ENCODE measurements at regions not wholly inside any gene's neighbourhood (a gene's known extent, or its start where the extent isn't known, plus 50 kb on each side); places are given as distances from the start of the nearest gene placed in this dataset.

GRCh38 chr3:187822402-187822801 is 77.1 kb upstream of the BCL6 start:
- H4K20me1 ChIP-seq = no peaks in the 10 kb centered on the region
- H3K27me3 ChIP-seq = no peaks in the 10 kb centered on the region
- peak overlapping the region; percentile 26 for H3K4me2 ChIP-seq
- H3K9me3 ChIP-seq = peaks cover 2% of the 10 kb centered on the region
- H3K36me3 ChIP-seq = no peaks in the 10 kb centered on the region
- H3K4me3 ChIP-seq = no peak overlapping the region
- H3K4me1 ChIP-seq = peaks cover 19% of the 10 kb centered on the region
- no peak overlapping the region for H3K9ac ChIP-seq
- no peak for TF ChIP-seq Cebpa-rat (IDR thresholded peaks at IDR 0.05)
- no peak overlapping the region for H3K27ac ChIP-seq

GRCh38 chr3:187823746-187824145 is 78.5 kb upstream of the BCL6 start:
- Histone ChIP-seq H3K9me3 (no peaks in the 10 kb centered on the region), H3K36me3 (no peaks in the 10 kb centered on the region), H3K4me2 (no peak overlapping the region), H3K9ac (no peak overlapping the region), H3K27ac (no peak overlapping the region), H3K27me3 (no peaks in the 10 kb centered on the region), H4K20me1 (no peaks in the 10 kb centered on the region), H3K4me3 (no peak overlapping the region), H3K4me1 (peaks cover 17% of the 10 kb centered on the region)
- no peak for TF ChIP-seq Cebpa-rat (IDR thresholded peaks at IDR 0.05)

GRCh38 chr3:187827723-187828122 is 82.5 kb upstream of the BCL6 start:
- H3K9ac ChIP-seq = no peak overlapping the region
- H3K27ac ChIP-seq = no peak overlapping the region
- no peaks in the 10 kb centered on the region for H4K20me1 ChIP-seq
- H3K4me2 ChIP-seq = no peak overlapping the region
- peaks cover 27% of the 10 kb centered on the region for H3K4me1 ChIP-seq
- H3K27me3 ChIP-seq = no peaks in the 10 kb centered on the region
- TF ChIP-seq Cebpa-rat (IDR thresholded peaks at IDR 0.05) = no peak
- no peaks in the 10 kb centered on the region for H3K36me3 ChIP-seq
- no peak overlapping the region for H3K4me3 ChIP-seq
- no peaks in the 10 kb centered on the region for H3K9me3 ChIP-seq

- no peak for TF ChIP-seq Cebpa-rat (IDR thresholded peaks at IDR 0.05)
- peaks cover 23% of the 10 kb centered on the region for H3K4me1 ChIP-seq
- H3K4me2 ChIP-seq = peak overlapping the region; percentile 69
- H3K4me3 ChIP-seq = no peak overlapping the region
- peak overlapping the region; percentile 8; the same call in 1 of the 2 replicates for H3K27ac ChIP-seq
- H3K27me3 ChIP-seq = no peaks in the 10 kb centered on the region
- H3K9me3 ChIP-seq = no peaks in the 10 kb centered on the region
- no peak overlapping the region for H3K9ac ChIP-seq
- H3K36me3 ChIP-seq = no peaks in the 10 kb centered on the region
- no peaks in the 10 kb centered on the region for H4K20me1 ChIP-seq
These were observed 83.5 kb upstream of the BCL6 start for GRCh38 chr3:187828579-187829452.

- H4K20me1 ChIP-seq = no peaks in the 10 kb centered on the region
- H3K27ac ChIP-seq = no peak overlapping the region
- peak overlapping the region; percentile 69 for H3K4me2 ChIP-seq
- H3K9ac ChIP-seq = no peak overlapping the region
- peaks cover 23% of the 10 kb centered on the region for H3K4me1 ChIP-seq
- H3K4me3 ChIP-seq = no peak overlapping the region
- no peak for TF ChIP-seq Cebpa-rat (IDR thresholded peaks at IDR 0.05)
- no peaks in the 10 kb centered on the region for H3K36me3 ChIP-seq
- H3K27me3 ChIP-seq = no peaks in the 10 kb centered on the region
- no peaks in the 10 kb centered on the region for H3K9me3 ChIP-seq
These were observed 84.9 kb upstream of the BCL6 start for GRCh38 chr3:187830181-187830580.

- peaks cover 7% of the 10 kb centered on the region; the same call in 1 of the 2 replicates for H3K9me3 ChIP-seq
- TF ChIP-seq Cebpa-rat (IDR thresholded peaks at IDR 0.05) = no peak
- H4K20me1 ChIP-seq = no peaks in the 10 kb centered on the region
These were observed 86.1 kb upstream of the BCL6 start for GRCh38 chr3:187831125-187832051.

GRCh38 chr3:187832202-187832601 is 86.9 kb upstream of the BCL6 start:
- Histone ChIP-seq H3K4me2 (no peak overlapping the region), H3K4me3 (no peak overlapping the region), H3K4me1 (peaks cover 23% of the 10 kb centered on the region), H3K9ac (no peak overlapping the region), H3K36me3 (no peaks in the 10 kb centered on the region), H4K20me1 (no peaks in the 10 kb centered on the region), H3K27ac (no peak overlapping the region), H3K27me3 (no peaks in the 10 kb centered on the region), H3K9me3 (peaks cover 13% of the 10 kb centered on the region; the same call in 1 of the 2 replicates)
- no peak for TF ChIP-seq Cebpa-rat (IDR thresholded peaks at IDR 0.05)

More at GRCh38 chr3:187831125-187832051, 86.1 kb upstream of the BCL6 start:
- Histone ChIP-seq H3K36me3 (no peaks in the 10 kb centered on the region), H3K4me1 (peaks cover 23% of the 10 kb centered on the region), H3K4me2 (no peak overlapping the region), H3K27me3 (no peaks in the 10 kb centered on the region), H3K9ac (no peak overlapping the region), H3K27ac (no peak overlapping the region), H3K4me3 (no peak overlapping the region)

- no peak for TF ChIP-seq Cebpa-rat (IDR thresholded peaks at IDR 0.05)
- H3K4me2 ChIP-seq = no peak overlapping the region
- H3K4me1 ChIP-seq = peaks cover 21% of the 10 kb centered on the region
- no peaks in the 10 kb centered on the region for H3K27me3 ChIP-seq
- no peaks in the 10 kb centered on the region for H3K36me3 ChIP-seq
- peaks cover 13% of the 10 kb centered on the region; the same call in 1 of the 2 replicates for H3K9me3 ChIP-seq
- H3K4me3 ChIP-seq = no peak overlapping the region
- H3K27ac ChIP-seq = no peak overlapping the region
- no peaks in the 10 kb centered on the region for H4K20me1 ChIP-seq
- no peak overlapping the region for H3K9ac ChIP-seq
These were observed 88.1 kb upstream of the BCL6 start for GRCh38 chr3:187833375-187833774.

GRCh38 chr3:187833799-187834578 is 88.7 kb upstream of the BCL6 start:
- Histone ChIP-seq H3K4me3 (no peak overlapping the region), H3K9ac (no peak overlapping the region), H3K27me3 (no peaks in the 10 kb centered on the region), H3K4me1 (peaks cover 15% of the 10 kb centered on the region), H4K20me1 (no peaks in the 10 kb centered on the region), H3K9me3 (peaks cover 13% of the 10 kb centered on the region; the same call in 1 of the 2 replicates), H3K36me3 (no peaks in the 10 kb centered on the region), H3K4me2 (no peak overlapping the region), H3K27ac (no peak overlapping the region)
- no peak for TF ChIP-seq Cebpa-rat (IDR thresholded peaks at IDR 0.05)

All from BLaER1 (cell line).